ENCODE measurements at regions not wholly inside any gene's neighbourhood (a gene's known extent, or its start where the extent isn't known, plus 50 kb on each side); places are given as distances from the start of the nearest gene placed in this dataset.

GRCh38 chr11:20311444-20311843 is 52.1 kb upstream of the HTATIP2 start:
- TF ChIP-seq, protein P1, sequence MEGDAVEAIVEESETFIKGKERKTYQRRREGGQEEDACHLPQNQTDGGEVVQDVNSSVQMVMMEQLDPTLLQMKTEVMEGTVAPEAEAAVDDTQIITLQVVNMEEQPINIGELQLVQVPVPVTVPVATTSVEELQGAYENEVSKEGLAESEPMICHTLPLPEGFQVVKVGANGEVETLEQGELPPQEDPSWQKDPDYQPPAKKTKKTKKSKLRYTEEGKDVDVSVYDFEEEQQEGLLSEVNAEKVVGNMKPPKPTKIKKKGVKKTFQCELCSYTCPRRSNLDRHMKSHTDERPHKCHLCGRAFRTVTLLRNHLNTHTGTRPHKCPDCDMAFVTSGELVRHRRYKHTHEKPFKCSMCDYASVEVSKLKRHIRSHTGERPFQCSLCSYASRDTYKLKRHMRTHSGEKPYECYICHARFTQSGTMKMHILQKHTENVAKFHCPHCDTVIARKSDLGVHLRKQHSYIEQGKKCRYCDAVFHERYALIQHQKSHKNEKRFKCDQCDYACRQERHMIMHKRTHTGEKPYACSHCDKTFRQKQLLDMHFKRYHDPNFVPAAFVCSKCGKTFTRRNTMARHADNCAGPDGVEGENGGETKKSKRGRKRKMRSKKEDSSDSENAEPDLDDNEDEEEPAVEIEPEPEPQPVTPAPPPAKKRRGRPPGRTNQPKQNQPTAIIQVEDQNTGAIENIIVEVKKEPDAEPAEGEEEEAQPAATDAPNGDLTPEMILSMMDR (IDR thresholded peaks at IDR 0.05; ENCODE audit: borderline replicate concordance, extremely low read depth, low read length, poor library complexity, severe bottlenecking): no peak
- no peak for TF ChIP-seq EZH2 (IDR thresholded peaks at IDR 0.05; ENCODE audit: borderline replicate concordance, low read depth, low read length, severe bottlenecking)
